NCI-H1930 (cell line): ENCODE measurements at regions not wholly inside any gene's neighbourhood (a gene's known extent, or its start where the extent isn't known, plus 50 kb on each side); places are given as distances from the start of the nearest gene placed in this dataset.
"Not testable (repeated sequence)": the region's sequence is repeated elsewhere in the genome, so short reads cannot be mapped to it uniquely, and the experiment has no call there.

Experiments
- DNase-seq, 2 experiments: peaks; one replicate each; lab custom pipeline; 2025; lab: John Stamatoyannopoulos, UW

DNA sequence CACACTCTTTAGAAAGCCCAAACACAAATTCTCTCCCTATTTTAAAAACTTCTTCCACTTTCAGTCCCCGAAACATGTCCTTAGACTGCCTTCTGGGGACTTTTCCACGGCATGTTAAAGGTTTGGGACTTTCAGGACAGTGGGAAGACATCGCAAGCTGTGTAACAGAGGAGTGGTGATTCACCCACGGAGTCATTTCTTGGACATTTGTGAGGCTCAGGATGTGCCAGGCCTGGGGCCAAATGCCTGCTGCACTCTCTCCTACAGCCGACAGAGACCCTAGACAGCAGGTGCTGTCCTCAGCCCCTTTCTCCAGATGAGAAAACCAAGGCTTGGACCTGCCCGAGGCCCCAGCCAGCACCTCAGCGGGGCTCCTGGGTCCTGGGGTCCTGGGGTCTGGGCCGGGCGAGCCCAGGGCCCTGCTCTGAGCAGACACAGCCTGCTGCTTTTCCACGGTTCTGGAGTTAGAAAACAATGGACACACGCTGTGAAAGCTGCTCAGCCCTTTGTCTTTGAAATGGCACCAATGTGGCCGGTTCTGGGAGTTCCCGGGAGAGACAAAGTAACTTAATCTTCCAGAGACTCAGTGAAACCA lies 370.2 kb upstream of the SFSWAP start:
- no peak for DNase-seq

DNA sequence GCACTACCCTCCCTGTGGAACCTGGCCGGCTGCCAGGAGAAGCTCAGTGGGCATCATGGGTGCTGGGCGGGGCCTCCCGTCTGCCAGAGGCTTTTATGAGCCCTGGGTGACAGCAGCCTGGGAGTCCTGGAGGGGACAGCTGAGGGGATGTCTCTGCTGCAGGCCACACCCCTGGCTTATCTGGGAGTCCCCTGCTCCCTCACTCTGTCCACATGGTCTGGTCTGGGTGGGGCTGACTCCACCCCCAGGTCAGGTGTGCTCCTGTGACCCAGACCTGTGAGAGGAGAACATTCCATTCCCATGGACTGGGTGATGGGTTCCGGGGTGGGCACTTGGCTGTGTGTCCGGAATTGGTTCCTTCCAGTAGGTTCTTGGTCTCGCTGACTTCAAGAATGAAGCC lies 369.3 kb upstream of the SFSWAP start:
- not testable (repeated sequence) for DNase-seq

DNA sequence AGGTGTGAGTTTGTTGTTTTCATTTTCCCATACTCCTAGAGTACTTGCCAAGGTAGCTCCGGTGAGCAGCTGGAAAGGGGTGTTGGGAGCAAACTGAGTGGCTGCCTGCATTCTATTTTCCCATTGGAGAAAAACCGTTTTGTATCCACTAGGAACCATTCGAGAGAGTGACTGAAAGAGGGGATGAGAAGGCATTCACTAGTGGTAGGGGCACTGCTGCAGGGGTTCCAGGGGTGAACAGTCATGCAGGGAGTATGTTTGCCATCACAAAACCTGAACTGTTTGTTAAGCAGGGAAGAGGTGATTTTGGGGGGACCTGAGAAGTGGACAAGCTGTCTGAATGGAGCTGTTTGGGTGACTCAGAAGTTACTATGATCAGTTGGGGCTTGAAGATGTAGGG lies 367.5 kb upstream of the SFSWAP start:
- DNase-seq, result not testable (repeated sequence)

DNA sequence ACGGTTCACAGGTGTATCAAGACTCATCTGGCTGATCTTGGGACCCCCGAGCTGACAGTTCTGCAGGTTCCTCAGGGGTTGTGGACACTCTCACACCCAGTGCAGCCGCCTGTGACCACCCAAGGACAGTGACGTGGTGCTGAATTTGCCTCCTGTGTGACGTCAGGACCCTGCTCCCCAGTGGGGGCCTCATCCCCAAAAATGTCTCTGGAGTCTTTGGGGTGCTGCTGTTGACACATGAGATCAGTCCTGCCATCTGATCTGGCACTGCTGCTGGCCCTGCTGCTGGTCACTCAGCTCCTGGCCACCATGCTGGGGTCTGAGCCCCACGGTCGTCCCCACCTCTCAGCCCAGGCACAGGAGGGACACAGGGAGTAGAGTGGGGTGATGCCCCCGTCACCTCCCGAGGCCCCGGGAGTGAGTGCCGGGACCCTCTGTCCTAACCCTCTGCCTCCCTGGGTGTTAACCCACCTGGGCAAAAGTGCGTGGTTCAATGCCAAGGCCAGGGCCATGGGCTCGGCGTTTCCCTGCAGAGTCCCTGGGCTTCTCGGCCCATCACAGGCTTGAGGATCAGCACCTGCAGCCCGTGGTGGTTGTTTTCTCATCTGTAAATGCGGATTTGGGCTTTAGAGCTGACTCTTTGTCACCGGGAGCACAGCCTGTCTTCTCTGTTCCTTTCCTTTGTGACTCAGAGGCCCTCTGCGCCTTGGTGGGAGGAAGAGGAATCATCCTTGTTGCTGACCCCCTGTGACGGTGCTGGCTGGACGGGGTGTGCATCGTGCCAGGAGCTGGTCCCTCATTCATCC lies 366.0 kb upstream of the SFSWAP start:
- not testable (repeated sequence) for DNase-seq

DNA sequence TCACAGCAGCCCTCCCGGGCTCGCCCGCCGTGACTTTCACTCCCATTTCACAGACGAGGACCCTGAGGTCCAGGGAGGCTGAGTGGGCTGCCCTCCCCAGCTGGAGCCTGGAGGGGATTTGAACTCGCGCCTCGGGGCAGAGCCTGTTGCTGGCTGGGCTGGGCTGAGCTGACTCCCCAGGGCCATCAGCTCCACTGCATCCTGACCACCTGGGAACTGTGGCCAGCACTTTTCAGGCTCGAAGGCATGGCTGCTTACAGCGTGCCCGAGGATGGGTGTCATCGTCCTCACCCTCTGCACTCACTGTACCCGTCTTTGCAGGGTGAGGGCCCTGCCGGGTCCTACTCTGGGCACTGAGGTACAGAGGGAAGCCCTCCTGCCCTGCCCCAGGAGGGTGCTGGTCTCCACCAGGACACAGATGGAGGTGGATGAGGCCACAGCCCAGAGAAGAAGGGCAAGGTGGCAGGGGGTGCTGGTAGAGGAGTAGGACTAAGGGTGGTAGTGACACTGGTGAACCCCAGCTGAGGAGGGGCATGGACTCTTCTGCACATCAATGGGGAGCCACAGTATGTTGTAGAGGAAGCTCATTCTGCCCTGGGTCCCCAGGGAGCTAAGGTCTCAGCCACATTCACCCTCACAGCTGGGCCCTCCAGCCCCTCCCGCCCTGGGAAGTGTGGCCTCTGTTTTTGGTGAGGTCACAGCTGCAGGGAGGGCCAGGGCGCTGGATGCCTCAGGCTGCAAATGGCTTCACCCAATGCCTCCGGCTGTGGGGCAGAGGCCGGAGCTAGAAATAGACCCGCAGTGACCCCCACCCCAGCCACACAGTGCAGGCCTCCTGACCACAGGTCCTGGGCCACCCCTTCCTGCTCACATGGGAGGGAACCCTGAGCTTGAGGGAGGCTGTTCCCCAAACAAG lies 365.1 kb upstream of the SFSWAP start:
- no peak for DNase-seq

DNA sequence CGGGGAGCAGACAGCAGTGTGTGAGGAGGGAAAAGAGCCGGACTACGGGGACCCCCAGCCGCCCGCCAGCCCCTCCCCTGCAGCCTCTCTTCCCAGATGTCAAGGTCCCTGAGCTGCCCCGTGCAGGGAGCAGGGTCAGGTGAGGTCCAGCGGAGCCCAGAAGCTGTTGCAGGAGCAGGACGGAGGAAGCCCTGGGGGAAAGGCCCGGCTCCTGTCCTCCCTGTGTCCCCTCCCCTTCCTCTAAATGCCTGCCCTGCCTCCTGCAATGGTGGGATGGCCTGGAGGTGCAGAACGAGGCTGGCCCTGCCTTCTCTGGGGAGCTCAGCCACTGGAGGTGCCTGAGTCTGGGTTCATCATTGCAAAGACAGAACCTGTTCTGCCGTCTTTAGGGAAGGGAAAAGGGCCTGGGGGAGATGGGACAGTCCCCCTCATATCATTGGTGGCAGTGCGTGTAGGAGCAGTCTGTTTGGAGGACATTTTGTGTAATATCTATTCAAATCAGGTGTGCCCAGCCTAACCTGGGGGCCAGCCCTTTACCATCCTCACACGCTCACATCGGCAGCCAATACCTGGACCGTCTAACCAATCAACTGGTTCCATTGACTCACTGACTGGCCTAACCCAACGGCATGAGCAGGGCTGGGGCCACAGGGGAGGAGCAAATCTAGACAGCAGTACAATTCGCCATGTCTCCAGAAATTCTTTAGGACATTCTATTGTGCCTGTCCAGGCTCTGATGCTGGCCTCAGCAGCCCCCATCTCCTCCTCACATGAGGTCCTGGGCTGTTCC lies 364.1 kb upstream of the SFSWAP start:
- no peak for DNase-seq

DNA sequence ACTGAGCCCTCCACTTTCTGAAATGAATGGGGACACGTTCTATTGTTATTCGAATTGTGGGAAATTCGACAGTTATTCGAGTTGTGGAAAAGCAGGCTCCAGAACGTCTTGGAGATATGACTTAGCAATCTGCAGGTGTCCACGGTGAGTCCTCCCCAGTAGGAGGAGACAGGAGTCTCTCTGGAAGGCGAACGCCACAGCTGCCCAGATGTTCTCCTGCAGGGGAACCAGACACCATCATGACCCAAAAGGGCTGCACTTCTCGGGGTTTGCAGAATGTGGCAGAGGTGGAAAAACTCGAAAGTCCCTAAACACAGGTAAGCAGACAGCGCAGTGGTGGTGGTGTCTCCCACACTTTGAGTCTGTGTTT lies 363.6 kb upstream of the SFSWAP start:
- DNase-seq, result no peak

DNA sequence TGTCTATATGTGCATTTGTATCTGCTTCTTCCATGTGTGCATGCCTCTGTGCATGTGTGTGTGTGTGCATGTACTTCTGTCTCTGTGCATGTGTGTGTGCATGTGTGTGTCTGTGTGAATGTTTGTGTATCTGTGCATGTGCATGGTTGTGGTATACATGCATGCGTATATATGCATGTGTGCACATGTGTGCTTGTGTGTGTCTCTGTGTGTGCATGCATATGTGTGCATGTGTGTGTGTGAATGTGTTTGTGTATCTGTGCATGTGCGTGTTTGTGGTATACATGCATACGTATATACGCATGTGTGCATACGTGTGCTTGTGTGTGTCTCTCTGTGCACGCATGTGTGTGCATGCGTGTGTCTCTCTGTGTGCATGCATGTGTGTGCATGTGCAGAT lies 363.2 kb upstream of the SFSWAP start:
- no peak for DNase-seq

DNA sequence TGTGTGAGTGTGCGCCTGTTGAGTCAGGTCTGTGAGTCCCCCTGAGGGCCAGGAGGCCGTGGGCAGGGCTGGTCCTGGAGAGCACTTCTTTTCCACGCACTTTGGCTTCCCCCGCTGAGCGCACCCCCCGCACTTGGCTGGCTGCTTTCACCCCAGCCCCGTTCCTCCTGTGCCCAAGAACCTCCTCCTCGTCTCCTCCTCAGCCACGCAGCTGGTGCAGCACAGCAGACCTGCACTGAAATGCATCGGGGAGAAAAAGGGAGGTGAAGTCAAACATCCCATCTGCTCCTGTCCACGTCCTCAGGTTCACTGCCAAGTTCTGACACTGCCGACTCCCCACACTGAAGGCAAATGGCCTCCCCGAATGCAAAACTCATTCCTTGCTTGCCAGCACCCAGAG lies 362.7 kb upstream of the SFSWAP start:
- DNase-seq, result no peak

DNA sequence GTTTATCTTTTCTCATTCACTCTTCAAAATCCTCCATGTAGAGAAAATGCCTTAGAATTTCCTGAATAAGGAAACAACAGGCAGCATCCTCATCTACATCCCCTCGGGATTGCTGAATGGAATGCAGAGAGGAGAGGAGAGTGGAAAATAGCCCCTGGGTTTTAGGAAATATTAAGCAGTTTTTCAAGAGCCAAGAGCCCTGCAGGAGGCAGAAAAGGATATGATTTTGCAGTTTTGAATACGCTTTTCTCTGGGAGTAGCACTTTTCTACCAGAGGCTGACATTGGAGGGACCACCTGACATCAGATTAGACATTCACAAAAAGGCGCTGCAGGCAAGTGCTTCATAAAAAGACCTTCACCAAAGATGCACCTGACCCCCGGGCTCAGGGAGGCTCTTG lies 362.2 kb upstream of the SFSWAP start:
- DNase-seq, result no peak

DNA sequence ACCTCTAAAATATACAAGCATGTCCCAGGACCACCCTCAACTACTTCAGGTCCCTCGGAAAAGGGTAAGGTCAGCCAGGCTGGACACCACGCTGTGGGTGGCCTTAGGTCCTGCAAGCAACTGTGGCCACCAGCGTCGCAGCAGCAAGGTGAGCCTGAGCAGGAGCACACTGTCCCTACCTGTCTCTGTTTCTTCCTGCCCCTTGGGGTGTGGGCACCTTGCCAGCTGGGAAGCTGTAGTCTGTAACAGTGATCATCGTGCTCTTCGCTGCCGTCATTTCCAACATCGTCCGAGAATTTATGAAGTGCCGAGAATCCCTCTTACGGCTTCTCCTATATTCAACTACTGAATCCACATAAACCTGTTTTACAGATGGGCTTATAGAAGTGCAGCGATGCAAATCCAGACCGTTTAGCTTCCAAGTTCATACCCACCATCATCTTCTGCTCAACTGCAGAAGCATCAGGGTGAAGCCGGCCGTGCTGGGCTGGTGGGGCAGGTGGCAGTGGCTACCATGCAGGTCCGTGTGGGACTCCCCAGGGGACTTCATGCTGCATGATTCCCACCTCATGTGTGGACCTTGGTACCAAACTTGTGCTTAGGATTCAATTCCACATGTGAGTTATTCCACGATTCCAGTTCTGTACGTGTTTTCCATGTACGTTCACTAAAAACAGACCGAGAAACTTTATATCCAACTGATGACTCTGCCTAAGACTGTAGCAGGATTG lies 361.3 kb upstream of the SFSWAP start:
- no peak for DNase-seq

DNA sequence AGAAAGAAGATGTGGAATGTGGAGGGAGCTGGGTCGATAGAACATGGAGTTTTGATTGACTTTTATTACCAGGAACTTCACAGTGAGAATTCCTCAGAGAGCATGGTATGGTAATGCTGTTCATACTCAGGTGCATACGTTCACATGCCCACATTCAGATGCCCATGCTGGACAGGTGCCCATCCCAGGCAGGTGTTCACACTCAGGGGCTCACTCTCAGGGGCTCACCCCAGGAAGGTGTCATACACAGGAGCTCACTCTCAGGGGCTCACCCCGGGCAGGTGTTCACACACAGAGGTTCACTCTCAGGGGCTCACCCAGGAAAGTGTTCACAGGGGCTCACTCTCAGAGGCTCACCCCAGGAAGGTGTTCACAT lies 360.0 kb upstream of the SFSWAP start:
- DNase-seq, result no peak

DNA sequence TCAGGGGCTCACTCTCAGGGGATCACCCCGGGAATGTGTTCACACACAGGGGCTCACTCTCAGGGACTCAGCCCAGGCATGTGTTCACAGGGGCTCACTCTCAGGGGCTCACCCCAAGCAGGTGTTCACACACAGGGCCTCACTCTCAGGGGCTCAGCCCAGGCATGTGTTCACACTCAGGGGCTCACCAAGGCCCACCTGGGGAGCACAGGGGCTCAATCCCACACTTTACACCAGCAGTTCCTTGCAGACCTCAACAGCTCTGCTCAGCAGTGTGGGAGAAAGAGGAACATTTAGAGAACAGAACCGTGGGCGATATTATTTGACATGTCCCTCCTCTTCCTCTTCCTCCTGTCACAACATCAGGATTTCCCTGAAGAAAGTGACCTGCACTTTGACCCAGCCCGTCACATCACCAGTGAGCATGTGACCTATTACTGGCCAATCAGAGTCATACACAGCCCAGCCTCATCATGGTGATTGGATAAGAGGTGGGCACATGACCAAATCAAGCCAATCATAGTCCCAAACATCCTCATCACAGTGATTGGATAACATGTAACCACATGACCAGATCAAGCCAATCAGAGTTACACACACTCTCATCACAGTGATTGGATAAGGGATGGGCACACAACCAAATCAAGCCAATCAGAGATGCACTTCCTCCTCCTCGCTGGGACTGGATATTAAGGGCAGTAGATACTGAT lies 359.4 kb upstream of the SFSWAP start:
- no peak for DNase-seq

DNA sequence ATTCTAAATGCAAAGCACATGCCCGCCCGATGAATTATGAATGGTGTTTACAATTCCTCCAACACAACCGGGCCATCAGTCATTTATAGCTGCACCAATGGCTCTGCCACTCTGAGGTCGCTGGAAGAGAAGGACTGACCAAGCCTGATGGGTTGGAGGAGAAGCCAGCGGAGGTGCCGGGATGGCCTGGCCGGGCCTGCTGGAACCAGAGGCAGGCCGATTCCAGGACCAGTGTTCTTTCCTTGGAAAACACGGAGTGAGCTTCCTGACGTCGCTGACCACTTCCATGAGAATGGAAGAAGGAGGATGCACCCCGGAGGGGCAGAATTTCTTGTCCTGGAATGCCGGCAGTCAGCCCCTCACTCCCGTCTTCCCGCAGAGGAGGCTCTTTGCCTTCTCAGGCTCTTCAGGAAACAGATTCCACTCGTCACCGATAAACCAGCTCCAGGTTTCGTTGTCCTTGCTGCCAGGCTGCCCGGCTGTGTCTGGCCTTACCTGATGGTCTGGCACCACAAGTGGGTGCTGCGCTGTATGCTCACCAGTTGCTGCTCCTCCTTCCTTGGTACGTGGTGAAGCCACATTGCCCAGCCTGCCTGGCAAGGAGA lies 358.5 kb upstream of the SFSWAP start:
- DNase-seq, result no peak

DNA sequence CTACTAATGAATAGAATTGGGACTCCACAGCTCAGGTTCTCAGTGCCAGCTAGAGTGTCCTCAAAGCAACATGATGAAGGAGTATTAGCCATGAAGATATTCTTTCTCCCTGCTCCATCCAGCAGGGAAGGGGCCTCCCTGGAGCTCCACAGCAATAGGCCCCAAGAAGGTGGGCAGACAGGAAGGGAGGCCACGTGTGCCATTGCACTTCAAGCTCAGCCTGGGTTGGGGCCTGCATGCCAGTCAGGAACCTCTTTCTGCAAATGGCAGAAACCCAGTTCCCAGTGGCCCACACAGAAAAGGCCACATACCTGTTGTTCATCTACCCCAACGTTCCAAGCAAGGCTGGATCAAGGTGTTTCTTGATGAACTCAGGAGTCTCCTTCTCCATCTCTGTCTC lies 357.5 kb upstream of the SFSWAP start:
- DNase-seq, result no peak

DNA sequence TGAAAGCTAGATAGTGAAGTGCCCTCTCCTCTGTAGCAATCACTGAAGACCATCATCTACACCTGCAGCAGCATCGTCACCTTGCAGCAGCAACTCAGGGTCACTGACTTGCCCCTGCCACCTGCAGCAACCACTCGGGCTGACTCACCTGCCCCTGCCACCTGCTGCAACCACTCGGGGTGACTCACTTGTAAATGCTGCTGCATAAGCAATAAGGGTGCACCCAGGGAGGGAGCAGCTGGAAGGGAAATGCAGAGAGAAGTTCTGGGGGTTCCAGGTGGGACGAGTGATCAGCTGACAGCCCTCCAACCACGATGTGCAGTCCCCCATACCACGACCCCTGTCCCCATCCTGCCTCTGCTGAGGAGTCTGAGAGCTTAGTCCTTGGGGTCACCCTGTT lies 357.1 kb upstream of the SFSWAP start:
- no peak for DNase-seq

DNA sequence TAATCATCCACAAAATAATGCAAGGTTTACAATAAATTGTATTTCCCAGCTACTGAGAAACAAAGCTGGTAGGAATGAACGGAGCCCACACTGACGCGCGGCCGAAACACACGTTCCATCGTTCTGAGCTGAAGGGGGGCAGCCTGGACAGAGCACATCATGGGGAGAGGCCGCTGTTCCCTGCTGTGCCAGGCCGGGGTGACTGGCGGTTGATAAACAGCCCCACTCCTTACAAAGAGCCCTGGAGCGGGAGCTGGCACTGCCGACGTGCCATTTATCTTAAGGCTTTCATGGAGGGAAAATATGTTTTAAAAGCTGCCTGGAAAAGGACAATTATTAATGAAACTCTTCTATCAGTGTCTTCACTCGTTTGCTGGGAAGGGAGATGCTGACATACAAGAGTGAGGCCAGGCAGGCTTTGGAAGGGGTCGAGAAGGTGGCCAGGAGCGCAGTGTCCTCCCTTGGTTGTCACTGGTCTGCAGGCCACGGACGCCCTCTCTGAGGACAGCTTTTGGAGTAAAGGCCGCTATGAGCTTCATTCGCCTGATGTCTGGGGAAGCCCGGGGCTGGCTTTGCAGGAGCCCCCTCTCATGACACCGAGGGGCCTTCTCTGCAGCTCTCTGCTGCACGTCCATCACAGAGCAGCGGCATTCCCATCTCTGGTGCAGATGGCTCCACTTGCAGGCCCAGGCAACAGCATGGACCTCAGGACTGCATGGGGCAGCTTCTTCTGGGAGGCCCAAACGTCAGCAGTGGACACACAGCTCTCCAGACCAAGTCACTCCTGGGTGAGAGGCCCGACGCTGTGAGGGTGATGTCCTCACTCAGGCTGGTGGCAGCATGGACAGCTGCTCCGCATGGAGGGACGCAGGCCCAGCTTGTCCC lies 355.3 kb upstream of the SFSWAP start:
- DNase-seq, result no peak

DNA sequence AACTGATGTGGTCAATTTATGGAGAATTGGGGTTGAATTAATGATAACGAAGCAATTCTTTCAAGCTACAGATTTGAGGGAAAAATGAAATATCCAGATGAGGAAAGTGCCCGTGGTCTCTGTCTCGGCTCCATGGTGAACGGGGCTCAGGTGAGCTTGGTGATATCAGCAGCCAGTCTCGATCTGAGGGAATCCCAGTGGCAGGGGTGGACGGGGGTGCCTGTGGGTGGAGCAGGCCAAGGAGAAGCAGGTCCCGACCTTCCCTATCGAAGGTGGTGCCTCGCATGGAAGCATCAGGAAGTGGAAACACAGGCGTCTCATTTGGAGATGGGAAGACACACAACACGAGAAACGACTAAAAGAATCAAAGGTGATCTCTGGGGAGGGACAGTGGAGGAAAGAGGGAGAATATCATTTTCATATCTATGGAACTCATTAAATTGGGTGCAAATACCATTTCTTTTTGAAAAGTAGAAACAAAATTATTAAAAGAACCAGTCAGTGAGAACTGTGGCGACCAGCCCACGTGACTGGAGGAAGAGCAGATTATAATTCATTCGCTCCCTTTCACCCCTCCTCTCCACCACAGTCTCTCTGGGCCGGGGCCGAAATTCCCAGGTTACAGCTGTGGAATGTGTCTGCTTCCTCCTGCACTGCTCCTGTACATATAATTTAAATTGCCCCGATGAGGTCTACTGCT lies 354.3 kb upstream of the SFSWAP start:
- no peak for DNase-seq
